Tongue (tissue), 1 donor: ENCODE measurements at regions not wholly inside any gene's neighbourhood (a gene's known extent, or its start where the extent isn't known, plus 50 kb on each side); places are given as distances from the start of the nearest gene placed in this dataset.
"Not testable (repeated sequence)": the region's sequence is repeated elsewhere in the genome, so short reads cannot be mapped to it uniquely, and the experiment has no call there.

Source experiments
- DNase-seq: peaks from one replicate; pipeline ENCODE4 v3.0.0-alpha.2; 2015

DNA sequence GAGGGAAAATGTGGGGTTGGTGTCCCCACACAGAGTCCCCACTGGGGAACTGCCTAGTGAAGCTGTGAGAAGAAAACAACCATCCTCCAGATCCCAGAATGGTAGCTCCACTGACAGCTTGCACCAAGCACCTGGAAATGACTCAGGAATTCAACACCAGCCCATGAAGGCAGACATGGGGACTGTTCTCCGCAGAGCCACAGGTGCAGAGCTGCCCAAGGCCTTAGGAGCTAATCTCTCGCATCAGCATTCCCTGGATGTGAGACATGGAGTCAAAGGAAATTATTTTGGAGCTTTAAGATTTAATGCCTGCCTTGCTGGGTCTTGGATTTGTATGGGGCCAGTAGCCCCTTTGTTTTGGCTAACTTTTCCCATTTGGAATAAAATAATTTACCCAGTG lies 367.9 kb downstream of the FAM133A start:
- DNase-seq, result no peak

DNA sequence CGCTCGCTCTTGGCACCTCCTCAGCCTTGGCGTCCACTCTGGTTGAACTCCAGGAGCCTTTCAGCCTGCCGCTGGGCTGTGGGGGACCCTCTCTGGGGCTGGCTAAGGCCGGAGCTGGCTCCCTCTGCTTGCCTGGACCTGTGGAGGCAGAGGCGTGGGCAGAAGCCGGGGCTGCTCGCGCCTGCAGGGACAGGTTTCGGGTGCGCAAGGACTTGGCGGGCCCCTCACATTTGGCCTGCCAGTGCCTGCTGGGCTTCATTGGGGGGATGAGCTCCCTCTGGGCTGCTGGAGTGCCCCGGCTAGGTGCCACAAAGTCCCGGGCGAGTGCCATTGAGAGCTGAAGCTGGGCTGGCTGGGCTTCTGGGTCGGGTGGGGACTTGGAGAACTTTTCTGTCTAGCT lies 371.7 kb downstream of the FAM133A start:
- no peak for DNase-seq

DNA sequence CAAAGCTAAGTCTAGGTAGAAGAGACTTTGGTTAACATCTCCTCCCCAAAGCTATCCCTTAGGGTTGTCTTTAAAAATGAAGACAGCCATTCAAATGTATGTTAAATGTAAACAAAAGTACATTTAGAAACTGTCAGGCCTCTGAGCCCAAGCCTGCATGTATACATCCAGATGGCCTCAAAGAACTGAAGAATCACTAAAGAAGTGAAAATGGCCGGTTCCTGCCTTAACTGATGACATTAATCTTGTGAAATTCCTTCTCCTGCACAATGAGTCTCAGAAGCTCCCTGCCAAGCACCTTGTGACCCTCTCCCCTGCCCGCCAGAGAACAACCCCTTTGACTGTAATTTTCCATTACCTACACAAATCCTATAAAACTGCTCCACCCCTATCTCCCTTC lies 377.9 kb downstream of the FAM133A start:
- no peak for DNase-seq

DNA sequence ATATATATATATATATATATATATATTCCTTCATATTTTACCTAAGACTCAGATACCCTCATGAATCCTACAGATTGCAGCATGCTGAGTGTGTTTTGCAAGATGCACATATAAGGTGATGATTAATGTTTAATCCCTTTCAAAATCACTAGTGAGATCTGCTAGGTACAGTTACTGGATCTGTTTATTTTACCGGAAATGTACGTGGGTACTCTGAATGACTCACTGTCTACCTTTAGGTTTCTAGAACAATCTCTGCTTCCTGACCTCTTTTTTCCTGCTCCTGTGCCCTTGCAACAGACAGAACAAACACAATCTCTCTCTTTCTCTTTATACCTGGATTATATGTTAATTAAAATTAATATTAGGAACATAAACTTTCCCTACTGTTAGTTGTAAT lies 379.6 kb downstream of the FAM133A start:
- no peak for DNase-seq

DNA sequence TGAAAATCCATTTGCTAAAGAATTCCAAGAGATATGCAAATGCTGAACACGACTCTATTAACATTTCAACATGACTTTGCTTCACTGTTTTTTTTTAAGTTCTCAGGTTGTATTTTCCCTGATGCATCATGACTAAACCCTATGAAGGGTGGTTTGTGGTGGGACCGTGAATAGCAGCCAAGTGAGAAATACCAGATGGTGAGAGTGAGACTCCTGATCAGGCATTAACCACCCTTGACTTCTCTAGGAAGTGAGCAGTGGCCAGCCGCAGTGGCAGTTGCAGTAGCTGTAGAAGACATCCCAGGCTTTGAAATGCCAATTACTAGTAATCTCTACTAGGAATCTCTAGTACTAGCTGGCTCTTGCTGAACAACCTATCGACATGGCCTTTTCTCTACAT lies 383.4 kb downstream of the FAM133A start:
- no peak for DNase-seq

DNA sequence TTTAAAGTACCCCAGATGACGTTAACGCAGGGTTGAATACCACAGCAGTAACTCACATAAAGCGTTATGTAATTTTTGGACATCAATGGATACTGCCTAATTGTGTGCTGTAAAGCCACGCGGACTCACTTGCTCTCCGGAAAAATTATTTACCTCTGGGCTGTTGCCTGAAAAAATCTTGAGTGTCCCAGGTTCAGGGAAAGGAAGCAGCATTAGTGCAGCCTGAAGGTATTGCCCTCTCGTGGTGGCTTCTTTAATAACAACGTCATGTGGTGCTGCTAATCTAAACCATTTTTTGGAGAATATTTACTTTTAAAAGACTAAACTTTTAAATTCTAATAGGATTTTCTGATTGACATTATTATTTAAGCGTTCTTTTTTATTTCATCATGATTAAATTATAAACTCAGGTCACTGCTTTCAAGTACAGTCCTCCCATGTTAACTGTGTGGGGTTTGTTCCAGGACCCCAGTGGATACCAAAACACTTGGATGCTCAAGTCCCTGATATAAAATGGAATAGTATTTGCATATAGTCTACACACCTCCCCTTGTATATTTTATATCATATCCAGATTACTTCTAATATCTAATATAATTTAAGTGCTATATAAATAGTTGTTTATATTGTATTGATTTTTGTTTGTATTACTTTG lies 384.8 kb downstream of the FAM133A start:
- peak; percentile 21 for DNase-seq

DNA sequence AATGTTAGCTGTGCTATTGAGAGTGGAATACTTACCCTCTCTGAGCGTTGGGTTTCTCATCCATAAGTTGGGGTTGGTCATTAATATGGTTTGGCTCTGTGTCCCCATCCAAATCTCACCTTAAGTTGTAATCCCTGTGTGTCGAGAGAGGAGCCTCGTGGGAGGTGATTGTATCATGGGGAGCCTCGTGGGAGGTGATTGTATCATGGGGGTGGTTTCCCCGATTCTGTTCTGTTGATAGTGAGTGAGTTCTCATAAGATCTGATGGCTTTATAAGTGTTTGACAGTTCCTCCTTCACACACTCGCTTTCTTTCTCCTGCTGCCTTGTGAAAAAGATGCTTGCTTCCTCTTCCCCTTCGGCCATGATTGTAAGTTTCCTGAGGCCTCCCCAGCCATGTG lies 391.1 kb downstream of the FAM133A start:
- no peak for DNase-seq

DNA sequence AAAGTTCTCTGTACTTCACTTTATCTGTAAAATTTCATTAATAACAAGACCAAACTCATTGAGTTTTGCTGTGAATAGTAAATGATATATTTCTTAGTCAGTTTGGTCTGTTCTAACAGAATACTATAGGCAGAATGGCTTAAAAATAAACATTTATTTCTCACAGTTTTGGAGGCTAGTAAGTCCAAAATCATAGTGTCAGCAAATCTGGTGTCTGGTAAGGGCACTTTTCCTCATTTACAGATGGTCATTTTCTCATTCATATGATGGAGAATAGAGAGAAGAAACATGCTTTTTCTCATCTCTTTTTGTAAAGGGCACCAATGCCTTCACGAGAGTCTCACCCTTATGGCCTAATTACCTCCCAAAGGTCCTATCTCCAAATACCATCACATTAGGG lies 415.1 kb downstream of the FAM133A start:
- DNase-seq, result no peak

DNA sequence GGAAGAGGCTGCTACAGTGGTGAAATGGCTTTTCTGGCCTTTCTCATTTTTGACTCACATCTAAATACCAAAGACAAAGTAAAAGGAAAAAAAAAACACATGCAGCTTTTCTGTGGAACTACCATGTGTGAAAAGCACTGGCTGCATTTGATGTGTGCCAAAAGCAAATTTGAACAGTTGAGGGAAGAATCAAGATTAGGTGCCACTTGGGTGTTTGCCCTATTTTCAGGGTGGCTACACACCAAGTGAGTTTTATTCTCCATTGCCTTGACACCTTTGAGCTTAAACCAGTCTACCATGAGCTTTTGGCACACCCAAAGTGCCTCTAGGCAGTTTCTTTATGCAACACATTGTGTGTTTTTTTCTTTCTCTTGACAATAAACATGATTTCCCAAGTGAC lies 423.9 kb downstream of the FAM133A start:
- DNase-seq, result no peak

DNA sequence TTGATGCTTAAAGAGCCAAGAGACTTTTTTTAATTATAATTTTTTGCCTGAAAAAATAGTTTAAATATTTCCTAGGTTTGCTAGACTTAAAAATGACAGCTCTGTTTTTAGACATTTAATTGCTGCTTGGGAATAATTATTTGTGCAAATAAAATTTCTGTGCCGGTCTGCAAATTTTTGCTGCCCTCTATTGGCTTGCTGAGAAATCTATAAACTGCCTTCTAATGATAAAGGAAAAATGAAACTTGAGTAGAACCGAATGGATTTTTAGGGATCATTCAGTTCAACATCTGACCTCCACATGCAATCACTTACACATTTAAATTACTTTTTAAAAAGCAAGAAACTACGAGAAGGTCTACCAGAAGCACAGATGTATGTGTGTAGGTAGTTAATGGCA lies 434.0 kb downstream of the FAM133A start:
- DNase-seq, result no peak

DNA sequence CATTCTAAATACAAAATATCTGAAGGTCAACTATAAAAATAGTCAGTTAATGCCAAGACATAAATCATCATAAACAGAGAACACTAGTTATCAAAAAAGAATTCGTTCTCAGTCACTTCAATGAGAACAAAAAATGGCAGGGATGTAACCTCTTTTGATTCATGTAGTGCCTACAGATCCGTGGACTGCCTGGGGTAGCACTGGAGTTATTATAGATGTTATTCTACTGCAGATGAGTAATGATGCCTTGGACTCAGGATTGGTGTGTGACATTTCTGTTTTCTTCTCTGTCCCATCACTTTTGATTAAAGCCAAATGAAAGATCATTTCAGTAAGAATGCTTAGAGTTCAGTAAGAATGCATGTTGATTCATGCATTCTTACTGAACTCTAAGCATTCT lies 440.4 kb downstream of the FAM133A start:
- no peak for DNase-seq

DNA sequence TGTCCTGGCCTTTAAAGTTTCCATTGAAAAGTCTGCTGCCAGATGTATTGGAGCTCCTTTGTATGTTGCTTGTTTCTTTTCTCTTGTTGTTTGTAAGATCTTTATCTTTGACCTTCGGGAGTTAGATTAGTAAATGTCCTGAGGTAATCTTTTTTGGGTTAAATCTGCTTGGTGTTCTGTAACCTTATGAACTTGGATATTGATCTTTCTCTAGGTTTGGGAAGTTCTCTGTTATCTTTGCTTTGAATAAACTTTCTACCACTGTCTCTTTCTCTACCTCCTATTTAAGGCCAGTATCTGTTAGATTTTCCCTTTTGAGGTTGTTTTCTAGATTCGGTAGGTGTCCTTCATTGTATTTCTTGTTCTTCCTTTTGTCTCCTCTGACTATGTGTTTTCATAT lies 447.8 kb downstream of the FAM133A start:
- no peak for DNase-seq

DNA sequence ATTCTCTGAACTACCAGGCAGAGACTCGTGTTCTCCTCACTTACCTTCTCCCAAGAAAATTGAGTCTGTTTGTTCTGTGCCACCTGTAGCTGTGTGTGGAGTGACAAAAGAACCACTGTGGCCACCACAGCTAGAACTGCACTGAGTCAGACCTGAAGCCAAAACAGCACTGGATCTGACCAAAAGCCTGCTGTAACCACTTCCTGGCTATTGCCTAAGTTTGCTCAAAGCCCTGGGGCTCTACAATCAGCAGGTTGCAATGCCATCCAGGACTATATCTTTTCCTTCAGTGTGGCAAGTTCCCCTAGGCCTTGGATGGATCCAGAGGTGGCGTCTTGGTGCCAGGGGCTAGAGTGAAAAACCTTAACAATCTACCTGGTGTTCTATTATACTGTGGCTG lies 449.1 kb downstream of the FAM133A start:
- DNase-seq, result no peak

DNA sequence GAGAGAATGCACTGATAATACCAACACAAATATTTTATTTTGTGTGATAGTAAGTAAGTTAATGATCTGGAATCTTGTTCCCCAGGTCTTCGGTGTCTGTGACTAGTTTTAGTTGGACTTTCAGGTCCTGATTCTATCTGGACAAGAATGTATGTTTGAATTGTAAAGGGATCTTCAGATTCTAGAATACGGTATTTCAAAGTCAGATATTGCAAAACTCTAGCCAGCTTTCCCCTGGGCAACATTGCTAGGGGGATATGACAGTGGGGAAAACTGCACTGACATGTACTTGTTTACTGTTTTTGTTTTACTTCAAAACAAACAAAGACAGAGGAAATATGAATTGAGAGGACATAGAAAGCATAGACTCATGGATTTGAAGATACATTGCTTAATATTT lies 489.0 kb downstream of the FAM133A start:
- DNase-seq, result no peak

DNA sequence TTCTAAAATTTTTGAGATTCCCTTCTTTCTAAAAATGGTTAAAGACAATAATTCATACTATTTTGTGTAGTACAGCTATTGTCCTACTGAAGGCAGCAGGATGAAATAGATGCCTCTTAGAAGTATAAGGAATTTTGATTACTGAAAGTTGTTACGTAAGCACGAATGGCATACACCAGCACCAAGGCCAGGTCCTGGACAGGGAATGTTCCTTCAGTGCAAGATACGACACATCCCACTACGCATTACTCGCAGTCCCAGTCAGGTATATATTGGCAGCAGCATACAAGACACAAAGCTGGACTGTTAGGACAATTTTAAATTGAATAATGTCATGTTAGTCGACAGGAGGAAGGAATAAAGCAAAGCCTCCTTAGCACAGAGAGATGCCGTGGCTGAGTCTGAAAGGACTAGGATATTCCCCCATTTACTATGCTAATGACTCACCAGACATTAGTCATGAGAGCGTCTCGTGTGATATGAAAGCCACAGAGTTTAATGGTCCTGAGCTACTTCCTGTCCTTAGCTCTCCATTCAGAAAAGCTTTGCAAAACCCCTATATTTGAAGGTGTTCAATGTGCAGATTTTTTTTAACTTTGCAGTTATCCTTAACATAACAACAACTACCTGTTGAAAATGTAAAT lies 504.3 kb downstream of the FAM133A start:
- no peak for DNase-seq

DNA sequence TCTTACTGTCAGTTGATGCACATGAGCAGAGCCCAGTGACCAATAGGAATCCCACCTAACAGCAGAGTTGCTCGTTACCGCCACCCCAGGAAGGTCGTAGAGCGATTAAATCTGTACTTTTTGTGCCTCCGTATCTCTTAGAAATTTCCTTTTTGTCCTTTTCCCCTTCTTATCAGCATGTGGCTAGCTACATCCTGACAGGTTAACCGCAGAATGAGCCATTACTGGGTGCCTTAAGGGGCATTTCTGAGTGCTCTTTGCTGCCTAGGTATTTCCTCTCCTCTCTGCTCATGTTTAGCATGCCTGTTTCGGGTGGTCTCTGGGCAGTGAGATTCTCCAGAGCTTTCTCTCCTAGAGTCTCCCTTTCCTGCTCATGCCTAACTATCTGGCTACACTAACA lies 530.5 kb downstream of the FAM133A start:
- DNase-seq, result no peak

DNA sequence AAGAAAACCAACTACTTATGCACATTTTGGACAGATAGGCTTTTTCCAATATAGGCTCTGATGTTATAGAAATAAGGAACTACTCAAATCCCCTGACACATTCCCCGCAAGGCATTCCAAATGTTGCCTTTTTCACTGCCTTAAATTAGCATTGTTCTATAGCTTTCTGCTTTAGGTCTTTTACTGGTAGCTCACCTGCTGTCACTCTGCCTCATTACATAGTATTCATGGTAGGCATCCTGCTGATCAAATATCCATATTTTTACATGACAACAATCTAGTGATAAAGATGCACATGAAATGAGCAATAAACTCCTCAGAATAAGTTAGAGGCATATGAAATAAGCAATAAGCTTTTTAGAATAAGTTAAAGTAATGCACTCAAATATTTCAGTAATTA lies 542.7 kb downstream of the FAM133A start:
- DNase-seq, result no peak

DNA sequence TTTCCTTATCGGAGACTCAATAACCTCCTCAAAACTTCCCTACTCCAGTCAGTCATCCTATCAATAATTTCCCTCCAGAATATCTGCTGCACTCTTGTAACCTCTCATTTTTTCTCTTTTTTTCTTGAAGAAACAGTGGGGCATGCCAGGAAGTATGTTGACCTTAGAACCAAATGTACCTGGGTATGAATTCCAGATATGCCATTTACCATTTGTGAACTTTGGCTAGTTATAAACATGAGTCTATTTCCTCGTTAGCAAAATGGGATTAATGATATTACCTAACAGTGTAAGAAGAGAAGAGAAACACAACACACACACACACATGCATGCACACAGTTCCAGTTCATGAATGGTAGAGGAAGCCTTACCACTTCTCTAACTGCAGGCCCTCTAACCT lies 578.2 kb downstream of the FAM133A start:
- no peak for DNase-seq

DNA sequence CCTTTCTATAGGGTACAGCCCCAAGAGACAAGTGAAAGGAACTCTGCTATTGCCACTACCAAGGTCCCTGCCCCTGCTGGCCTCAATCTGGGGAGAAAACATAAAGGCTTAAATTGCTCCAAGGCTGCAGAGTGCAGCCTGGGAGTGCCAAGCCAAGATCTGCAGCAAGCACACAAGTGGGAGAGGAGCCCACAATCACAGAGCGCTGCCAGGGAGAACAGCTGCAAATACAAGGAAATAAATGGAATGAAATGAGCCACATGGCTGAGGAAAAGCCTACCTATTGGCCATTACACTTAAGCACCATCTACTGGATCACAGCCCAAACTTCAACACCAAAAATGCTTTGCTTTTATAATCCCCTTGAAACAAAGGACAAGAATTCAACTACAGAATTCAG lies 582.4 kb downstream of the FAM133A start:
- peak; percentile 32 for DNase-seq

DNA sequence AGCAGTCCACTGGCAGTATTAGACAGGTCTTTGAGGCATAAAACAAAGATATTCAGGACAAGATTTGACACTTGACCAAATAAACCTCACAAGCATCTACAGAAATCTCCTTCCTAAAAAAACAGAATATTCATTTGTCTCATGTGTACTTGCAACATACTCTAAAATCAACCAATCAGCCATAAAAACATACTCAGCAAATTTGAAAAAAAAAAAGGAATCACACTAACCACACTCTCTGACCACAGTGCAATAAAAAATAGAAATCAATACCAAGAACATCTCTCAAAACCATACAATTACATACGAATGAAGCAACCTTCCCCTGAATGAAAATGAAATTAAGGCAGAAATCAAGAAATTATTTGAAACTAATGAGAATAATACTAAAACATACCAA lies 591.3 kb downstream of the FAM133A start:
- no peak for DNase-seq

DNA sequence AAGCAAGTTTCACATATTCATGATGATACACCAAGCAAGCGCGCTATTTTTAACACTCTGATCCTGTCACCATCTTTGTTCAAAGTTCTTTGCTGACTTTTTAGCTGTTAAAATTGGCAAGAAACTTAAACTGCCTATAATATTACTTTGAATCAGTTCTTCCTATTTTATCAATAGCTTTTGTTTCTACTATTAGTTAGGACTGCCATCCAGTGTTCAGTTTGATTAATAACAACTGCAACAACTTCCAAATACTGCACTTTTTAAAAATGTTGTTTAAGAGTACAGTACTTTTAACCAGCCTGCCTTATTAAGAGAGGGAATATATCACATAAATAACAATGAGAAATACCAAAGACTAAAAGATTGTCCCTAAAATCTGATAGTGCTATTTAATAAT lies 614.3 kb downstream of the FAM133A start:
- DNase-seq, result no peak

DNA sequence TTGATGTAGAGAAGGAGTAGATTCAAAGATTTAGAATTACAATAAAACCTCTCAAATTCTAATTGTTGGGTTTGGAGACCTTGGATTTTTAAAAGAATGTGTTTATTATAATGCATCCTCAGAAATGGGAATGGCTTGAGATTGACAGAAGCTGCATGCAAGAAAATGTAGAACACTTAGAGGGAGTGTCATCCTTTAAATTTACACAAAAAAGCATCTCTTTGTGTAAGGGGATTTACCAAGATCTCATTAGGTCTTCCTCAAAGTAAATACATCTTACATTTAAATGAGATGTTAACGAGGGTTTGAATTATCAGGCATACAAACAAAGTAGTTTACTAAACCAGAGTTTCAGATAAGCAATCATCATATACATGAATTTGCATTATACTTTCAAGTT lies 615.0 kb downstream of the FAM133A start:
- no peak for DNase-seq

DNA sequence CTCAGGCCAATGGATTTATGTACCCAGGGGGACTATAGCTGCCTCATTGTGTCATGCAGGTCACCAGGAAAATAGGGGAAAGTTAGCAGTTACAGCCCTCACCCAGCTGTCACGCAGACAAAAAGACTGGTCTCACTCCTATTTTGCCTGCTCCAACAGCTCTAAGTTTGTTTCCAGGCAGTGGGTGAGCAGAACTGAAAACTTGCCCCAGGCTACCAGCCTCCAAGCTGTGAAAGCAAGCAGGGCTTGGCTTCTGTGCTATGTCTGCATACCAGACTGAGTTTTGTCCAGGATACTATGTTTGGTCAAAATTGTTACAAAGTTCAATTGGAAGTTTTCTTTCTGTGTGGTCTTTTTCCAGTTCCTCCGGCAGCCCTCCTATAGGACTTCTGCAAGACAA lies 628.4 kb downstream of the FAM133A start:
- no peak for DNase-seq

DNA sequence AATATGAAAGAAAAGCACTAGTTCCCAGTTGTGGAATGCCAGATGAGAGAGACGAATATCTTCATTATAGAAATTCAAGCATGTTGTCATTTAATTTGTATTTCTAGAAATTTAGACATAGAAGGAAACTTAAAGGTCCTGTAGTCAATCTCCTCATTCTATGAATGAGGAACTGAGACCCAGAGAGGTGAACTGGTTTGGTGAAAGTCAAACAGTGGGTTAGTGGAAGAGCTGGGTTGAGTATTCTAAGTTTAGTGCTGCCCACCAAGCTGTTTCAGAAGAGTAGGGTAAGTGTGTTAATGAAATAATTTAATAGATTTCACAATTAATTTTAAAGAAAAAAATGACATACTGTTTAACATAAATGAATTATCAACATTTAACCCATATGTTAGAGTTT lies 655.2 kb downstream of the FAM133A start:
- no peak for DNase-seq

DNA sequence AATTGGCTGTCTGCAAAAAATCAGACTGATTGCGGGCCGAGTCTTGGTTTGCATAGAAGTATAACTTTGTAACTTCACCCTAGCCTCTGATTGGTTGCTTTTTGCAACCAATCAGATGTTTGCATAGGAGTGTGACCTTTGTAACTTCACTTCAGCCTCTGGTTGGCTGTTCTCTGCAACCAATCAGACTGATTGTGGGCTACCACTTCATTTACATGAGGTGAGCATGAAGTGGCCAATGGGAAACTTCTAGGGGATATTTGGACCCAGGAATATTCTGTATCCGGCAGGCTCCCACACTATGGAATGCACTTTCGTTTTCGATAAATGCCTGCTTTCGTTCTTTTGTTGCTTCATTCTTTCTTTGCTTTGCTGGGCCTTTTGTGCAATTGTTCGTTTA lies 667.7 kb downstream of the FAM133A start:
- DNase-seq, result not testable (repeated sequence)
